ENCODE measurements at regions not wholly inside any gene's neighbourhood (a gene's known extent, or its start where the extent isn't known, plus 50 kb on each side); places are given as distances from the start of the nearest gene placed in this dataset.

GRCh38 chr1:185532856-185533255 lies 201.3 kb upstream of the HMCN1 start:
- Histone ChIP-seq H3K27me3 (no peaks in the 10 kb centered on the region), H3K36me3 (ENCODE audit: low read depth, missing control alignments) (no peaks in the 10 kb centered on the region), H3K27ac (no peak overlapping the region), H3K9me3 (no peaks in the 10 kb centered on the region), H3K4me1 (no peaks in the 10 kb centered on the region), H3K4me3 (no peak overlapping the region)
- intact Hi-C loops (cut with DNase I; ENCODE audit: low total_unique reads), result no loop called here
- no peak for DNase-seq
- TF ChIP-seq POLR2A (IDR thresholded peaks at IDR 0.05) (no peak), CTCF (IDR thresholded peaks at IDR 0.05) (no peak)

- no peaks in the 10 kb centered on the region for H3K4me1 ChIP-seq
- no peak overlapping the region for H3K27ac ChIP-seq
- DNase-seq, result no peak
- H3K27me3 ChIP-seq, result no peaks in the 10 kb centered on the region
- WGBS, 2 donors, result 80 to 87% methylated on average over 4 of the region's 4 CpGs
- no peak overlapping the region for H3K4me3 ChIP-seq
- H3K36me3 ChIP-seq (ENCODE audit: low read depth, missing control alignments), result no peaks in the 10 kb centered on the region
- H3K9me3 ChIP-seq, result no peaks in the 10 kb centered on the region
- no peak for TF ChIP-seq POLR2A (IDR thresholded peaks at IDR 0.05)
- TF ChIP-seq CTCF (IDR thresholded peaks at IDR 0.05), result no peak
- intact Hi-C loops (cut with DNase I; ENCODE audit: low total_unique reads), result no loop called here
Measured at GRCh38 chr1:185531838-185532237, 202.4 kb upstream of the HMCN1 start.

DNA sequence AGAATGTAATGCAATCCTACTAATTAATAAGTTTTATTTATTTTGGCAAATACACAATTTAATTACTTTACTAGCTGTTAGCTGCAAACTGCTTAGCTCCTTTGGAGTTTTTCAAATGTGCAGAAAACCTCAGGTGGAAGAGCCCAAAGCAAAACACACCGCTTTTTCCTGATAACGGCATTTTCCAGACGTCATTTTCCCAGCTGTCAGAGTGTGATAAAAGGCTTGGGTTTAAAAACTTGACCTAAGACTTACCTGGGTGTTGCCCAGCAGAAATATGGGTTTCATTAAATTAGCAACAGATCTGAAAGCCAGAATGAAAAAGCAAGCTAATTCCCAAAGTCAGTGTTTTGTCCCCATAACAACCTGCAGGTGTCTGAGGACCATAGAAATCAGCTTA lies 204.0 kb upstream of the HMCN1 start:
- Histone ChIP-seq H3K9me3 (no peaks in the 10 kb centered on the region), H3K4me3 (no peak overlapping the region), H3K27me3 (no peaks in the 10 kb centered on the region), H3K27ac (no peak overlapping the region), H3K4me1 (no peaks in the 10 kb centered on the region), H3K36me3 (ENCODE audit: low read depth, missing control alignments) (no peaks in the 10 kb centered on the region)
- no peak for TF ChIP-seq CTCF (IDR thresholded peaks at IDR 0.05)
- no peak for TF ChIP-seq POLR2A (IDR thresholded peaks at IDR 0.05)
- WGBS, 2 donors, result 78 to 90% methylated on average over 3 of the region's 3 CpGs
- no peak for DNase-seq
- intact Hi-C loops (cut with DNase I; ENCODE audit: low total_unique reads), result no loop called here

DNA sequence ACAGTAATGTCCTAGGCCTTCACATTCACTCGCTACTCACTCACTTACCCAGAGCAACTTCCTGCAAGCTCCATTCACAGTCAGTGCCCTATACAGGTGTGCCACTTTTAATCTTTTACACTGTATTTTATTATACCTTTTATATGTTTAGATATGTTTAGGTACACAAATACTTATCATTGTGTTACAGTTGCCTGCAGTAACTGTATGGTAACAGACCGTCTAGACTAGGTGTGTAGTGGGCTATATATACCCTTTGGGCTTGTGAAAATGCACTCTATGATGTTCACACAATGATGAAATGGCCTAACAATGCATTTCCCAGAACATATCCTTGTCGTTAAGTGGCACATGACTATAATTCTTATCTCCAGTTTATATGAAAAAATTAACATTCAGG lies 204.5 kb upstream of the HMCN1 start:
- intact Hi-C loops (cut with DNase I; ENCODE audit: low total_unique reads), result no loop called here
- H3K9me3 ChIP-seq, result no peaks in the 10 kb centered on the region
- 92 to 94% methylated on average over 3 of the region's 3 CpGs for WGBS, 2 donors
- no peaks in the 10 kb centered on the region for H3K4me1 ChIP-seq
- no peaks in the 10 kb centered on the region for H3K27me3 ChIP-seq
- H3K27ac ChIP-seq, result no peak overlapping the region
- no peaks in the 10 kb centered on the region for H3K36me3 ChIP-seq (ENCODE audit: low read depth, missing control alignments)
- no peak for DNase-seq
- TF ChIP-seq CTCF (IDR thresholded peaks at IDR 0.05) (no peak), POLR2A (IDR thresholded peaks at IDR 0.05) (no peak)
- H3K4me3 ChIP-seq, result no peak overlapping the region

DNA sequence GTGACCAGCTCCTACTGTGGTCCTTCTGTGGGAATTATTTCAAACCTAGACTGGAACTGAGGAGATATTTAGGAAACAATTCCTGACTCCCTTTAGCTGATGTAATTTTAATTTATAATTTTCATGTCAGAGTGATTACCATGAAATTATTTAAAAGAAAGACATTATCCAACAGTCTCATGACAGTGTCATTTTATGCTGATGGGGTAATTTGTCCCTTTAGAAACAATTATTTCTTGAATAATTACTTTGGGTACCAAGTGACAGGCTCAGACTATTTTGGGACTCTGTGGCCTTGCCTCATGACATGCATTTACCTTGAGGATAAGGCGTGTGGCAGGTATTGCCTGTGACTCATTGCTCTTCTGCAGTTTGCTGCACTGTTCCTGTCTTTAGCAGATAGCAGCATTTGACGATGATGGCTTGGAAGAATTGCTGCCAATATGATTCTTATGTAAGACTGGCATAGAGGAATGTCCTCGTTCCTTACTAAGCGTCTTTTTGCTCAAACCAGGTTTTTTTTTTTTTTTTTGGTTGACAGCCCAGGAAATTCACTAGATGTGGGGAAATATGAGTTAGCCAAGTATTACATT lies 206.0 kb upstream of the HMCN1 start:
- Histone ChIP-seq H3K4me3 (no peak overlapping the region), H3K9me3 (no peaks in the 10 kb centered on the region), H3K27me3 (no peaks in the 10 kb centered on the region), H3K36me3 (ENCODE audit: low read depth, missing control alignments) (no peaks in the 10 kb centered on the region), H3K27ac (no peak overlapping the region), H3K4me1 (no peaks in the 10 kb centered on the region)
- DNase-seq, result no peak
- no peak for TF ChIP-seq CTCF (IDR thresholded peaks at IDR 0.05)
- no peak for TF ChIP-seq POLR2A (IDR thresholded peaks at IDR 0.05)
- WGBS, 2 donors, result 83 to 93% methylated on average over 4 of the region's 4 CpGs
- intact Hi-C loops (cut with DNase I; ENCODE audit: low total_unique reads), result no loop called here
